ENCODE measurements at regions not wholly inside any gene's neighbourhood (a gene's known extent, or its start where the extent isn't known, plus 50 kb on each side); places are given as distances from the start of the nearest gene placed in this dataset.

DNA sequence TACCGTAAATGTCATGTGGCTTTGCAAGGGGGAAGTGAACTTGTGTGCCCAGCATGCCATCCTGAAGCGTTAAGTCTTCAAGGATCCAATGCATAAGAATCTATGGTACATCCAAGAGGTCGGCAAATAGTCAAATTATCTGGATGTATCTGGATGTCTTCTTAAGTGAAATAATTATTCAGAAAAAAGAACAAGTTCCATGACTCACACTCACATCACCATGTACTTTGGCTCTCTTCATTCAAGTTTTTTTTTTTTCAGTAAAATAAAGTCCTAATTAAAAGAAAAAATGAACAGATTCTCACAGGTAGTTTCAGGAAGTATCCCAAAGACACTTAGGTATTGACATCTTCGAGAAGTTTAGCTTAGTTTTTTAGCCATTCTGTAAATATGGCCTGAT lies 62.7 kb upstream of the MEGF10 start (continued):
- TF ChIP-seq ZNF707 (CRISPR knock-in tag; conservative IDR thresholded peaks at IDR 0.05) (no peak), SUPT5H (IDR thresholded peaks at IDR 0.05) (no peak), HDAC8 (tag; IDR thresholded peaks at IDR 0.05) (no peak)

- Histone ChIP-seq H3K79me2 (ENCODE audit: control insufficient read depth, insufficient read depth, low read length) (no peaks in the 10 kb centered on the region), H4K20me1 (replicated peaks; ENCODE audit: control insufficient read depth, insufficient read depth, low read length) (no peaks in the 10 kb centered on the region; the same call in 1 of the 2 replicates), H3K9me3 (replicated peaks; ENCODE audit: control insufficient read depth, insufficient read depth, low read depth, low read length) (no peaks in the 10 kb centered on the region), H3K9me1 (ENCODE audit: control insufficient read depth, insufficient read depth, low read length) (no peaks in the 10 kb centered on the region), H2AFZ (ENCODE audit: low read depth, low read length) (peak overlapping the region; percentile 55), H3K4me2 (ENCODE audit: insufficient read depth, low read length) (peak overlapping the region; percentile 59), H3K4me1 (replicated peaks in 1 of 2; ENCODE audit: control insufficient read depth in 2 of 2, insufficient read depth in 2 of 2, low read length in 2 of 2) (peaks cover 4 to 9% of the 10 kb centered on the region in 2 experiments; a peak in 3 of 5 replicates), H3K27ac (ENCODE audit: extremely low read depth, low read depth, low read length) (no peak overlapping the region), H3K9ac (ENCODE audit: insufficient read depth in 1 of 2, low read depth in 2 of 2, low read length in 2 of 2) (no peak overlapping the region), H3K36me3 (ENCODE audit: control insufficient read depth, insufficient read depth, low read length) (no peaks in the 10 kb centered on the region), H3K4me3 (peak overlapping the region; percentile 26; the same call in 1 of the 2 replicates), H3K27me3 (ENCODE audit: control insufficient read depth in 2 of 2, insufficient read depth in 2 of 2, low read length in 2 of 2) (peaks cover 18 to 21% of the 10 kb centered on the region in 2 experiments)
- no TSS peak for BruUV-seq (replicated peaks)
- in situ Hi-C loops (cut with MboI) (no loop called here), intact Hi-C loops (cut with micrococcal nuclease) (no loop called here)
- DNase-seq (ENCODE audit: extremely low read depth in 1 of 4, low spot score in 3 of 4) (peak; percentile 16 to 36 (median 25)), FAIRE-seq (no peak), ATAC-seq (peak; percentile 86)
- CTCF ChIA-PET (ENCODE audit: low intra/inter-chr PET ratio) = interaction anchor here (0.6 kb wide), 1 partner anchor 474 kb away, joined by 3 read pairs; no protein-coding TSS in a partner anchor
- WGBS (ENCODE audit: insufficient coverage, low coverage, missing lambda C conversion rate) = 5% methylated on average over 18 of the region's 18 CpGs
- POLR2A ChIA-PET = interaction anchor here (0.5 to 0.6 kb wide), 2 partner anchors 566 to 614 kb away, joined by 3 to 4 read pairs; no protein-coding TSS in a partner anchor
- TF ChIP-seq CC2D1A (IDR thresholded peaks at IDR 0.05) (no peak), THRB (CRISPR knock-in tag; conservative IDR thresholded peaks at IDR 0.05) (no peak), ZNF316 (IDR thresholded peaks at IDR 0.05) (peak; percentile 50; the same call in 1 of the 2 replicates), ZNF512 (tag; IDR thresholded peaks at IDR 0.05) (no peak), HEY1 (CRISPR knock-in tag; IDR thresholded peaks at IDR 0.05; ENCODE audit: borderline replicate concordance) (no peak), ZSCAN29 (IDR thresholded peaks at IDR 0.05) (no peak), TAL1 (IDR thresholded peaks at IDR 0.05) (no peak), POLR3A (IDR thresholded peaks at IDR 0.05; ENCODE audit: borderline replicate concordance, extremely low read depth, insufficient read depth, insufficient read length) (no peak), ZNF79 (CRISPR knock-in tag; IDR thresholded peaks at IDR 0.05; ENCODE audit: low read depth) (no peak), U2AF2 (optimal IDR thresholded peaks at IDR 0.05; ENCODE audit: low read depth, low read length) (no peak), ZNF76 (CRISPR knock-in tag; IDR thresholded peaks at IDR 0.05; ENCODE audit: borderline replicate concordance) (no peak), ZBTB5 (IDR thresholded peaks at IDR 0.05) (no peak)
Observed at GRCh38 chr5:127228540-127229184, 61.9 kb upstream of the MEGF10 start.
